GM12874 (cell line): ENCODE measurements at regions not wholly inside any gene's neighbourhood (a gene's known extent, or its start where the extent isn't known, plus 50 kb on each side); places are given as distances from the start of the nearest gene placed in this dataset.

Experiments
- CTCF ChIP-seq: IDR thresholded peaks from 2 replicates; pipeline ENCODE4 v1.5.1; 2011; ENCODE audit warnings: low read depth, mild to moderate bottlenecking, control low read depth, low read length, moderate library complexity; ENCODE audit not compliant: insufficient read depth

- TF ChIP-seq CTCF = no peak
Measured at GRCh38 chr6:148217921-148218320, 124.7 kb upstream of the SASH1 start.

GRCh38 chr6:148218542-148219258 lies 123.9 kb upstream of the SASH1 start:
- no peak for TF ChIP-seq CTCF

- no peak for TF ChIP-seq CTCF
Measured at GRCh38 chr6:148221196-148221979, 121.2 kb upstream of the SASH1 start.

GRCh38 chr6:148222376-148222775 lies 120.3 kb upstream of the SASH1 start:
- no peak for TF ChIP-seq CTCF

DNA sequence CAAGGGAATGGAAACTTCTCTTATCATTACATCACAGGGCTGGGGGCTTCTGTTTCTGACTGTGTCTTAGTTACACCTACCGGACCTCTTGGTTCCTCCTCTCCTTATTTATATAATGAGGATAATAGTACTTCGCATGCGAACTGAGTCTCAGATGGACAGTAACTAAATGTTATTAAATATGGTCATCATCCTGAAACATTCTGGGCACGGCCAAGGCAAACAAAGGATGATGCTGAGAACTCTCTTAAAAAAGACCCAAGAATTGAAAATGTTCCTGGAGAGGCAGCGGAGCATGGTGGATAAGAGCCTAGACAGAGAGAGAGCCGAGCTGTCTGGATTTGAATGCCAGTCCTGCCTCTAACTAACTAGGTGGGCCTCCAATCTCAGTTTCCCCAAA lies 119.8 kb upstream of the SASH1 start:
- no peak for TF ChIP-seq CTCF

GRCh38 chr6:148223424-148223842 lies 119.2 kb upstream of the SASH1 start:
- no peak for TF ChIP-seq CTCF

GRCh38 chr6:148225871-148226270 lies 116.8 kb upstream of the SASH1 start:
- TF ChIP-seq CTCF = no peak
